Neural cell (in vitro differentiated cells): ENCODE measurements at regions not wholly inside any gene's neighbourhood (a gene's known extent, or its start where the extent isn't known, plus 50 kb on each side); places are given as distances from the start of the nearest gene placed in this dataset.

Source experiments
- EZH2 ChIP-seq: fragments of 200-600, 300-800 bp; shearing (Covaris generic), sonication (generic); IDR thresholded peaks from 2 replicates; pipeline ENCODE4 v1.6.1; 2014; ENCODE audit warnings: antibody characterized with exemption, low read length, borderline replicate concordance, mild to moderate bottlenecking; ENCODE audit not compliant: insufficient read depth, poor library complexity, severe bottlenecking
- MXI1 ChIP-seq: fragments of 450-650 bp; conservative IDR thresholded peaks from 2 replicates; pipeline ENCODE4 v1.6.1; 2014; ENCODE audit warnings: antibody characterized with exemption, mild to moderate bottlenecking; ENCODE audit not compliant: poor library complexity, severe bottlenecking
- POLR2AphosphoS5 ChIP-seq: IDR thresholded peaks from 2 replicates; pipeline ENCODE4 v1.6.1; 2012
- RAD21 ChIP-seq: fragments of 450-650 bp; conservative IDR thresholded peaks from 2 replicates; pipeline ENCODE4 v1.6.1; 2014; ENCODE audit warnings: antibody characterized with exemption, mild to moderate bottlenecking, moderate library complexity
- TAF1 ChIP-seq: IDR thresholded peaks from 2 replicates; pipeline ENCODE4 v1.6.1; 2012; ENCODE audit warnings: low read depth
- TF ChIP-seq, protein P1 (sequence below): fragments of 450-650 bp; IDR thresholded peaks from 2 replicates; pipeline ENCODE4 v1.5.1; 2014; ENCODE audit warnings: antibody characterized with exemption, mild to moderate bottlenecking, moderate library complexity; ENCODE audit not compliant: poor library complexity, severe bottlenecking
- TF ChIP-seq, protein P2 (sequence below): IDR thresholded peaks from 2 replicates; pipeline ENCODE4 v1.6.1; 2012; ENCODE audit warnings: borderline replicate concordance

DNA sequence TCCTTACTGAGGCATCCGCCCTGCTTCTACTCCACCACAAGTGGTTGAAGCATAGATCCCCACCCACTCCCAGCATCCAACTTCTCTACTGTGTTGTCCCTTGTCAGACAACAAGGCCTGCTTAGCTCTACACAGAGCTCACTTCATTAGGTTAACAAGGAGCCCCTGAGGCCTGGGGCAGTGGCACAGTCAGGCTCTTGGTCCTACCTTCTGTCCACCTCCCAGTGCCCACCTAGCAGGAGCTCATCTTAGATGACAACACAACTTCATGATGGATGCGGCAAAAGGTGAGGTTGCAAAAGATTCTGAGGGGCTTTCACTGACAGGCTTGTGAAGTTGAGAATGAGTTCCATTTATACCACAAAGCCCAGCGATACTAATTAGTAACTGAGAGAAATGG, 432.0 kb upstream of the CDH5 start:
- TF ChIP-seq POLR2AphosphoS5: no peak
- TF ChIP-seq, protein P1, sequence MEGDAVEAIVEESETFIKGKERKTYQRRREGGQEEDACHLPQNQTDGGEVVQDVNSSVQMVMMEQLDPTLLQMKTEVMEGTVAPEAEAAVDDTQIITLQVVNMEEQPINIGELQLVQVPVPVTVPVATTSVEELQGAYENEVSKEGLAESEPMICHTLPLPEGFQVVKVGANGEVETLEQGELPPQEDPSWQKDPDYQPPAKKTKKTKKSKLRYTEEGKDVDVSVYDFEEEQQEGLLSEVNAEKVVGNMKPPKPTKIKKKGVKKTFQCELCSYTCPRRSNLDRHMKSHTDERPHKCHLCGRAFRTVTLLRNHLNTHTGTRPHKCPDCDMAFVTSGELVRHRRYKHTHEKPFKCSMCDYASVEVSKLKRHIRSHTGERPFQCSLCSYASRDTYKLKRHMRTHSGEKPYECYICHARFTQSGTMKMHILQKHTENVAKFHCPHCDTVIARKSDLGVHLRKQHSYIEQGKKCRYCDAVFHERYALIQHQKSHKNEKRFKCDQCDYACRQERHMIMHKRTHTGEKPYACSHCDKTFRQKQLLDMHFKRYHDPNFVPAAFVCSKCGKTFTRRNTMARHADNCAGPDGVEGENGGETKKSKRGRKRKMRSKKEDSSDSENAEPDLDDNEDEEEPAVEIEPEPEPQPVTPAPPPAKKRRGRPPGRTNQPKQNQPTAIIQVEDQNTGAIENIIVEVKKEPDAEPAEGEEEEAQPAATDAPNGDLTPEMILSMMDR: no peak
- no peak for TF ChIP-seq MXI1
- no peak for TF ChIP-seq EZH2
- no peak for TF ChIP-seq TAF1
- no peak for TF ChIP-seq RAD21
- TF ChIP-seq, protein P2, sequence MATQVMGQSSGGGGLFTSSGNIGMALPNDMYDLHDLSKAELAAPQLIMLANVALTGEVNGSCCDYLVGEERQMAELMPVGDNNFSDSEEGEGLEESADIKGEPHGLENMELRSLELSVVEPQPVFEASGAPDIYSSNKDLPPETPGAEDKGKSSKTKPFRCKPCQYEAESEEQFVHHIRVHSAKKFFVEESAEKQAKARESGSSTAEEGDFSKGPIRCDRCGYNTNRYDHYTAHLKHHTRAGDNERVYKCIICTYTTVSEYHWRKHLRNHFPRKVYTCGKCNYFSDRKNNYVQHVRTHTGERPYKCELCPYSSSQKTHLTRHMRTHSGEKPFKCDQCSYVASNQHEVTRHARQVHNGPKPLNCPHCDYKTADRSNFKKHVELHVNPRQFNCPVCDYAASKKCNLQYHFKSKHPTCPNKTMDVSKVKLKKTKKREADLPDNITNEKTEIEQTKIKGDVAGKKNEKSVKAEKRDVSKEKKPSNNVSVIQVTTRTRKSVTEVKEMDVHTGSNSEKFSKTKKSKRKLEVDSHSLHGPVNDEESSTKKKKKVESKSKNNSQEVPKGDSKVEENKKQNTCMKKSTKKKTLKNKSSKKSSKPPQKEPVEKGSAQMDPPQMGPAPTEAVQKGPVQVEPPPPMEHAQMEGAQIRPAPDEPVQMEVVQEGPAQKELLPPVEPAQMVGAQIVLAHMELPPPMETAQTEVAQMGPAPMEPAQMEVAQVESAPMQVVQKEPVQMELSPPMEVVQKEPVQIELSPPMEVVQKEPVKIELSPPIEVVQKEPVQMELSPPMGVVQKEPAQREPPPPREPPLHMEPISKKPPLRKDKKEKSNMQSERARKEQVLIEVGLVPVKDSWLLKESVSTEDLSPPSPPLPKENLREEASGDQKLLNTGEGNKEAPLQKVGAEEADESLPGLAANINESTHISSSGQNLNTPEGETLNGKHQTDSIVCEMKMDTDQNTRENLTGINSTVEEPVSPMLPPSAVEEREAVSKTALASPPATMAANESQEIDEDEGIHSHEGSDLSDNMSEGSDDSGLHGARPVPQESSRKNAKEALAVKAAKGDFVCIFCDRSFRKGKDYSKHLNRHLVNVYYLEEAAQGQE: no peak
